K562 (cell line): ENCODE measurements at regions not wholly inside any gene's neighbourhood (a gene's known extent, or its start where the extent isn't known, plus 50 kb on each side); places are given as distances from the start of the nearest gene placed in this dataset.
"Not testable (repeated sequence)": the region's sequence is repeated elsewhere in the genome, so short reads cannot be mapped to it uniquely, and the experiment has no call there.

Source experiments
- ATAC-seq: fragments of 200-7000 bp; cut with Tn5 transposase; 3 replicates; pipeline ENCODE4 v1.9.1; 2020; ENCODE audit warnings: moderate library complexity
- BruUV-seq: library from RNA; stranded (reverse); fragments of 400-500 nt; replicated peaks from 2 replicates; lab custom pipeline; 2021; lab: Mats Ljungman, UMichigan
- CTCF ChIA-PET: fragments of 300-600 bp; formaldehyde crosslinking; extraction: SDS; loops from one replicate; lab custom pipeline; 2021; ENCODE audit warnings: low intra/inter-chr PET ratio; lab: Yijun Ruan, JAX
- POLR2A ChIA-PET: fragments of 300-600, 350-650 bp; sonication (Branson Sonifier 250); formaldehyde crosslinking; extraction: SDS; loops from one replicate; lab custom pipeline; 2021; ENCODE audit warnings: antibody characterized with exemption, inconsistent platforms; lab: Yijun Ruan, JAX
- DNase-seq, 4 experiments: peaks; one replicate each; pipeline versions ENCODE4 v3.0.0 to v3.0.0-alpha.2; 2011 to 2018; ENCODE audit warnings: low spot score in 3 of 4, mixed read lengths in 3 of 4; ENCODE audit errors: extremely low read depth in 1 of 4
- FAIRE-seq: peaks from 2 replicates; lab custom pipeline; 2011; peaks lifted over from hg19 to GRCh38; lab: Jason Lieb, UNC
- H2AFZ ChIP-seq: 2 replicates; pipeline ENCODE4 v1.6.0; 2011; ENCODE audit warnings: low read depth, low read length, control low read depth, inconsistent platforms
- H3K27ac ChIP-seq: fragments of 200-600 bp; 3 replicates; pipeline ENCODE4 v1.8.0; 2011; ENCODE audit warnings: low read depth, mild to moderate bottlenecking, control low read depth, inconsistent platforms, low read length, moderate library complexity, mixed read lengths; ENCODE audit errors: extremely low read depth
- H3K27me3 ChIP-seq, 2 experiments: fragments of 300-600 bp in 1 of 2; 2 replicates in 1 of 2; 3 replicates in 1 of 2; pipeline versions ENCODE4 v1.6.0 to v1.8.0; 2011; ENCODE audit warnings: inconsistent platforms in 2 of 2, low read length in 2 of 2, mild to moderate bottlenecking in 1 of 2, mixed read lengths in 1 of 2, moderate library complexity in 1 of 2; ENCODE audit not compliant: control insufficient read depth in 2 of 2, insufficient read depth in 2 of 2
- H3K36me3 ChIP-seq: fragments of 300-600 bp; 3 replicates; pipeline ENCODE4 v1.8.0; 2011; ENCODE audit warnings: mild to moderate bottlenecking, low read length, inconsistent platforms; ENCODE audit not compliant: control insufficient read depth, insufficient read depth
- H3K4me1 ChIP-seq, 2 experiments: fragments of 200-600 bp in 1 of 2; replicated peaks in 1 of 2; 2 replicates in 1 of 2; 3 replicates in 1 of 2; pipeline versions ENCODE4 v1.5.1 to v1.8.0; 2011; ENCODE audit warnings: inconsistent platforms in 2 of 2, low read length in 2 of 2, mild to moderate bottlenecking in 1 of 2, mixed read lengths in 1 of 2, moderate library complexity in 1 of 2; ENCODE audit not compliant: control insufficient read depth in 2 of 2, insufficient read depth in 2 of 2
- H3K4me2 ChIP-seq: 2 replicates; pipeline ENCODE4 v1.6.1; 2011; ENCODE audit warnings: low read length, control low read depth, inconsistent platforms, mixed read lengths; ENCODE audit not compliant: insufficient read depth
- H3K4me3 ChIP-seq: fragments of 200-600 bp; sonication (generic), shearing (Covaris generic); 2 replicates; pipeline ENCODE4 v1.5.1; 2016; ENCODE audit warnings: control low read depth, inconsistent platforms
- H3K79me2 ChIP-seq: fragments of 200-600 bp; 3 replicates; pipeline ENCODE4 v1.8.0; 2011; ENCODE audit warnings: low read length, inconsistent platforms; ENCODE audit not compliant: control insufficient read depth, insufficient read depth
- H3K9ac ChIP-seq, 2 experiments: 2 replicates each; pipeline versions ENCODE4 v1.6.0 to v1.6.1; 2011; ENCODE audit warnings: low read depth in 2 of 2, low read length in 2 of 2, control low read depth in 1 of 2, inconsistent platforms in 1 of 2, mild to moderate bottlenecking in 1 of 2, mixed read lengths in 1 of 2; ENCODE audit not compliant: insufficient read depth in 1 of 2
- H3K9me1 ChIP-seq: one replicate; pipeline ENCODE4 v1.6.0; 2011; ENCODE audit warnings: inconsistent platforms, mild to moderate bottlenecking, low read length, moderate library complexity; ENCODE audit not compliant: control insufficient read depth, insufficient read depth
- H3K9me3 ChIP-seq: replicated peaks from 2 replicates; pipeline ENCODE4 v1.5.1; 2011; ENCODE audit warnings: low read depth, low read length, inconsistent platforms; ENCODE audit not compliant: control insufficient read depth, insufficient read depth
- H4K20me1 ChIP-seq: replicated peaks from 2 replicates; pipeline ENCODE4 v1.6.1; 2011; ENCODE audit warnings: low read length, inconsistent platforms, mixed read lengths; ENCODE audit not compliant: control insufficient read depth, insufficient read depth
- POLR3A ChIP-seq: IDR thresholded peaks from 2 replicates; pipeline ENCODE4 v1.6.1; 2011; ENCODE audit warnings: borderline replicate concordance, mild to moderate bottlenecking, moderate library complexity; ENCODE audit not compliant: insufficient read length, insufficient read depth; ENCODE audit errors: extremely low read depth
- TBP ChIP-seq: optimal IDR thresholded peaks from 2 replicates; pipeline ENCODE3; 2011; ENCODE audit warnings: low read depth, low read length, improper control_type of control experiment
- WGBS: fragments of 100-300 bp; shearing (Covaris generic); methylation state at CpG from one replicate; pipeline ENCODE4 v1.1.6; 2016; ENCODE audit warnings: low coverage, mixed read lengths; ENCODE audit not compliant: insufficient coverage; ENCODE audit errors: missing lambda C conversion rate; 5-methylcytosine and 5-hydroxymethylcytosine counted together
- in situ Hi-C: fragments of 300-500 bp; cut with MboI; formaldehyde crosslinking; loops from 4 replicates; pipeline ENCODE4 v1.15.0; 2018; ENCODE audit warnings: inconsistent platforms, mixed read lengths
- intact Hi-C: fragments of 100-400 bp; cut with micrococcal nuclease; formaldehyde crosslinking; loops from 2 replicates; pipeline ENCODE4 v1.14.2; 2022

- intact Hi-C loops, in situ Hi-C loops, H3K4me1 ChIP-seq, H3K4me3 ChIP-seq, H3K9me1 ChIP-seq, H3K9me3 ChIP-seq, H3K9ac ChIP-seq, DNase-seq, FAIRE-seq, ATAC-seq, BruUV-seq, H3K27me3 ChIP-seq, H4K20me1 ChIP-seq, H2AFZ ChIP-seq, H3K4me2 ChIP-seq, H3K27ac ChIP-seq, H3K79me2 ChIP-seq, CTCF ChIA-PET: not testable (repeated sequence)
- TF ChIP-seq POLR3A (peak; percentile 67), TBP (peak; percentile 40)
- 97% methylated on average over 4 of the region's 4 CpGs for WGBS
- peaks cover 63% of the 10 kb centered on the region for H3K36me3 ChIP-seq
- POLR2A ChIA-PET = interaction anchor here (0.8 to 1.3 kb wide), 2 partner anchors 9 to 14 kb away, joined by 3 read pairs; no protein-coding TSS in a partner anchor
Observed at GRCh38 chr7:149556525-149556924, 58.9 kb upstream of the ZNF746 start.

GRCh38 chr7:149554821-149555220, 57.2 kb upstream of the ZNF746 start:
- H3K9me1 ChIP-seq, H3K4me2 ChIP-seq, in situ Hi-C loops, H3K4me3 ChIP-seq, POLR2A ChIA-PET, H3K79me2 ChIP-seq, H3K27me3 ChIP-seq, H3K4me1 ChIP-seq, intact Hi-C loops, H3K27ac ChIP-seq, BruUV-seq, H3K9me3 ChIP-seq, DNase-seq, H4K20me1 ChIP-seq, H3K9ac ChIP-seq, ATAC-seq, CTCF ChIA-PET, FAIRE-seq, H2AFZ ChIP-seq: not testable (repeated sequence)
- peaks cover 66% of the 10 kb centered on the region for H3K36me3 ChIP-seq
- WGBS = no CpG with 5 or more reads among the region's 31 CpGs

GRCh38 chr7:149553991-149554390, 56.4 kb upstream of the ZNF746 start:
- WGBS = 93% methylated on average over 25 of the region's 27 CpGs
- H3K36me3 ChIP-seq = peaks cover 69% of the 10 kb centered on the region
- not testable (repeated sequence) for DNase-seq

More at GRCh38 chr7:149553991-149554390, 56.4 kb upstream of the ZNF746 start:
- H4K20me1 ChIP-seq, in situ Hi-C loops, H3K9me1 ChIP-seq, H3K27me3 ChIP-seq, H3K4me1 ChIP-seq, POLR2A ChIA-PET, H2AFZ ChIP-seq, intact Hi-C loops, H3K9me3 ChIP-seq, BruUV-seq, H3K27ac ChIP-seq, H3K9ac ChIP-seq, ATAC-seq, H3K79me2 ChIP-seq, H3K4me2 ChIP-seq, CTCF ChIA-PET, FAIRE-seq, H3K4me3 ChIP-seq: not testable (repeated sequence)
